IMR-90 (cell line): ENCODE measurements at regions not wholly inside any gene's neighbourhood (a gene's known extent, or its start where the extent isn't known, plus 50 kb on each side); places are given as distances from the start of the nearest gene placed in this dataset.

ENCODE experiments used
- ATAC-seq: fragments of 200-7000 bp; cut with Tn5 transposase; 2 replicates; pipeline ENCODE4 v1.9.1; 2020; ENCODE audit warnings: low read depth, mild to moderate bottlenecking, moderate library complexity
- BruUV-seq: library from RNA; stranded (reverse); fragments of 400-500 nt; replicated peaks from 2 replicates; lab custom pipeline; 2021; lab: Mats Ljungman, UMichigan
- CTCF ChIA-PET: fragments of 300-600 bp; formaldehyde crosslinking; extraction: SDS; loops from one replicate; lab custom pipeline; 2021; ENCODE audit warnings: antibody characterized with exemption; lab: Yijun Ruan, JAX
- POLR2A ChIA-PET: fragments of 300-600 bp; sonication (Branson Sonifier 250); formaldehyde crosslinking; loops from one replicate; lab custom pipeline; 2022; ENCODE audit warnings: antibody characterized with exemption; ENCODE audit not compliant: unreplicated experiment; lab: Charles Lee
- DNase-seq: peaks from one replicate; pipeline ENCODE4 v3.0.0; 2013
- H2AFZ ChIP-seq: replicated peaks from 2 replicates; pipeline ENCODE3; 2013; ENCODE audit warnings: low read length, mild to moderate bottlenecking; ENCODE audit not compliant: poor library complexity
- H2AK5ac ChIP-seq: 2 replicates; pipeline ENCODE4 v1.6.1; 2013; ENCODE audit warnings: low read depth, low read length, inconsistent platforms
- H2AK9ac ChIP-seq: replicated peaks from 2 replicates; pipeline ENCODE3; 2013; ENCODE audit warnings: mild to moderate bottlenecking, low read depth, low read length, moderate library complexity; ENCODE audit not compliant: poor library complexity
- H2BK120ac ChIP-seq: 2 replicates; pipeline ENCODE4 v1.6.1; 2013; ENCODE audit warnings: low read depth, low read length, inconsistent platforms
- H2BK15ac ChIP-seq: 3 replicates; pipeline ENCODE4 v1.6.1; 2013; ENCODE audit warnings: low read depth, low read length, inconsistent platforms
- H2BK20ac ChIP-seq: 2 replicates; pipeline ENCODE4 v1.6.1; 2013; ENCODE audit warnings: low read depth, mild to moderate bottlenecking, inconsistent platforms, low read length, moderate library complexity
- H2BK5ac ChIP-seq: 2 replicates; pipeline ENCODE4 v1.6.1; 2013; ENCODE audit warnings: mild to moderate bottlenecking, low read depth, low read length, inconsistent platforms; ENCODE audit not compliant: poor library complexity, severe bottlenecking
- H3K14ac ChIP-seq: replicated peaks from 2 replicates; pipeline ENCODE4 v1.6.1; 2013; ENCODE audit warnings: low read depth, low read length, inconsistent platforms
- H3K18ac ChIP-seq: 2 replicates; pipeline ENCODE4 v1.6.1; 2013; ENCODE audit warnings: low read depth, low read length, control low read depth
- H3K23ac ChIP-seq: 2 replicates; pipeline ENCODE4 v1.6.1; 2013; ENCODE audit warnings: low read depth, low read length, inconsistent platforms
- H3K27ac ChIP-seq: 2 replicates; pipeline ENCODE4 v1.5.1; 2013; ENCODE audit warnings: mild to moderate bottlenecking, control low read depth, low read length; ENCODE audit not compliant: insufficient read depth
- H3K27me3 ChIP-seq: 2 replicates; pipeline ENCODE4 v1.6.1; 2013; ENCODE audit warnings: low read length; ENCODE audit not compliant: control insufficient read depth, insufficient read depth
- H3K36me3 ChIP-seq: 2 replicates; pipeline ENCODE4 v1.6.1; 2013; ENCODE audit warnings: low read length, mixed read lengths; ENCODE audit not compliant: control insufficient read depth, insufficient read depth
- H3K4ac ChIP-seq: 2 replicates; pipeline ENCODE4 v1.6.1; 2013; ENCODE audit warnings: low read depth, low read length, inconsistent platforms
- H3K4me1 ChIP-seq: 2 replicates; pipeline ENCODE4 v1.6.1; 2013; ENCODE audit warnings: low read length, mixed read lengths; ENCODE audit not compliant: control insufficient read depth, insufficient read depth
- H3K4me2 ChIP-seq: 2 replicates; pipeline ENCODE4 v1.6.1; 2013; ENCODE audit warnings: low read depth, mild to moderate bottlenecking, control low read depth, low read length, moderate library complexity
- H3K4me3 ChIP-seq: 2 replicates; pipeline ENCODE4 v1.5.1; 2013; ENCODE audit warnings: low read depth, mild to moderate bottlenecking, control low read depth, low read length, moderate library complexity; ENCODE audit not compliant: insufficient read depth
- H3K56ac ChIP-seq: 2 replicates; pipeline ENCODE4 v1.6.1; 2013; ENCODE audit warnings: low read length, inconsistent platforms; ENCODE audit not compliant: insufficient read depth; ENCODE audit errors: extremely low read depth
- H3K79me1 ChIP-seq, 2 experiments: 2 replicates each; pipeline ENCODE4 v1.6.1; 2013; ENCODE audit warnings: low read length in 2 of 2, inconsistent platforms in 1 of 2, low read depth in 1 of 2
- H3K9ac ChIP-seq: 2 replicates; pipeline ENCODE4 v1.6.1; 2013; ENCODE audit warnings: low read depth, low read length, control low read depth
- H3K9me1 ChIP-seq: 2 replicates; pipeline ENCODE4 v1.6.1; 2013; ENCODE audit warnings: low read length, inconsistent platforms; ENCODE audit not compliant: insufficient read depth
- H3K9me3 ChIP-seq: 2 replicates; pipeline ENCODE4 v1.6.1; 2013; ENCODE audit warnings: low read length; ENCODE audit not compliant: control insufficient read depth, insufficient read depth
- H4K20me1 ChIP-seq: 2 replicates; pipeline ENCODE4 v1.6.1; 2013; ENCODE audit warnings: low read length, inconsistent platforms; ENCODE audit not compliant: insufficient read depth
- H4K5ac ChIP-seq: 2 replicates; pipeline ENCODE4 v1.6.1; 2013; ENCODE audit warnings: mild to moderate bottlenecking, low read depth, low read length, control low read depth
- H4K8ac ChIP-seq, 2 experiments: 2 replicates each; pipeline ENCODE4 v1.6.1; 2013; ENCODE audit warnings: low read depth in 2 of 2, low read length in 2 of 2, control low read depth in 1 of 2, inconsistent platforms in 1 of 2
- H4K91ac ChIP-seq: 2 replicates; pipeline ENCODE4 v1.6.1; 2013; ENCODE audit warnings: low read depth, low read length, inconsistent platforms; ENCODE audit not compliant: insufficient read depth
- BHLHE40 ChIP-seq: fragments of 150-350 bp; IDR thresholded peaks from 2 replicates; pipeline ENCODE4 v1.6.1; 2016; ENCODE audit warnings: mild to moderate bottlenecking, low read depth, low read length
- CEBPB ChIP-seq: IDR thresholded peaks from 2 replicates; pipeline ENCODE4 v1.6.1; 2012; ENCODE audit warnings: low read depth, low read length, improper control_type of control experiment
- CHD1 ChIP-seq: IDR thresholded peaks from 2 replicates; pipeline ENCODE4 v1.6.1; 2012; ENCODE audit warnings: low read depth, low read length, improper control_type of control experiment
- CTCF ChIP-seq: conservative IDR thresholded peaks from 2 replicates; pipeline ENCODE4 v1.5.1; 2012; ENCODE audit warnings: mild to moderate bottlenecking, low read depth, low read length, improper control_type of control experiment
- ELK1 ChIP-seq: fragments of 150-350 bp; IDR thresholded peaks from 2 replicates; pipeline ENCODE4 v1.6.1; 2016; ENCODE audit warnings: low read depth, mild to moderate bottlenecking, low read length, moderate library complexity, borderline replicate concordance
- FOS ChIP-seq: fragments of 150-350 bp; IDR thresholded peaks from 2 replicates; pipeline ENCODE4 v1.6.1; 2016; ENCODE audit warnings: low read depth, low read length
- MAFK ChIP-seq: IDR thresholded peaks from 2 replicates; pipeline ENCODE4 v1.6.1; 2012; ENCODE audit warnings: low read depth, low read length, improper control_type of control experiment
- MAZ ChIP-seq: IDR thresholded peaks from 2 replicates; pipeline ENCODE4 v1.6.1; 2012; ENCODE audit warnings: low read depth, mild to moderate bottlenecking, low read length, improper control_type of control experiment, moderate library complexity, borderline replicate concordance
- MXI1 ChIP-seq: IDR thresholded peaks from 2 replicates; pipeline ENCODE4 v1.6.1; 2012; ENCODE audit warnings: low read depth, mild to moderate bottlenecking, low read length, moderate library complexity, borderline replicate concordance
- NFE2L2 ChIP-seq: fragments of 150-350 bp; IDR thresholded peaks from 2 replicates; pipeline ENCODE4 v1.6.1; 2016; ENCODE audit warnings: low read depth, mild to moderate bottlenecking, low read length
- POLR2A ChIP-seq: IDR thresholded peaks from 2 replicates; pipeline ENCODE4 v1.6.1; 2012; ENCODE audit warnings: mild to moderate bottlenecking, low read depth, low read length
- RAD21 ChIP-seq: IDR thresholded peaks from 2 replicates; pipeline ENCODE4 v1.6.1; 2012; ENCODE audit warnings: low read length, improper control_type of control experiment
- RCOR1 ChIP-seq: IDR thresholded peaks from 2 replicates; pipeline ENCODE4 v1.6.1; 2012; ENCODE audit warnings: mild to moderate bottlenecking, low read length, improper control_type of control experiment; ENCODE audit not compliant: insufficient replicate concordance
- RFX5 ChIP-seq: IDR thresholded peaks from 2 replicates; pipeline ENCODE4 v1.8.0; 2012; ENCODE audit warnings: low read depth, mild to moderate bottlenecking, low read length, moderate library complexity
- SMC3 ChIP-seq: fragments of 150-350 bp; IDR thresholded peaks from 2 replicates; pipeline ENCODE4 v1.6.1; 2016; ENCODE audit warnings: low read depth, mild to moderate bottlenecking, antibody characterized with exemption, low read length, moderate library complexity
- USF2 ChIP-seq: fragments of 150-350 bp; IDR thresholded peaks from 2 replicates; pipeline ENCODE4 v1.6.1; 2017; ENCODE audit warnings: mild to moderate bottlenecking, antibody characterized with exemption, low read length, low read depth
- dilution Hi-C: fragments of 300-500 bp; cut with HindIII; formaldehyde crosslinking; loops from one replicate; pipeline ENCODE4 v1.14.3; 2018; ENCODE audit warnings: low sequenced_read_pairs; ENCODE audit not compliant: unreplicated experiment
- in situ Hi-C: fragments of 300-500 bp; cut with MboI; formaldehyde crosslinking; loops from 3 replicates; pipeline ENCODE4 v1.14.3; 2019; ENCODE audit warnings: low sequenced_read_pairs, inconsistent platforms, mixed read lengths
- intact Hi-C: fragments of 100-400 bp; cut with micrococcal nuclease; formaldehyde crosslinking; loops from 2 replicates; pipeline ENCODE4 v1.10.0; 2022

GRCh38 chr3:29079358-29079757 lies 201.5 kb upstream of the RBMS3 start:
- Histone ChIP-seq H3K4me2 (no peak overlapping the region), H3K79me1 (no peaks in the 10 kb centered on the region), H3K14ac (no peak overlapping the region), H3K4me1 (no peaks in the 10 kb centered on the region), H3K9me3 (peaks cover 2% of the 10 kb centered on the region; the same call in 1 of the 2 replicates), H4K5ac (no peak overlapping the region), H3K4ac (no peak overlapping the region), H2AFZ (no peak overlapping the region), H3K36me3 (no peaks in the 10 kb centered on the region), H2BK20ac (no peak overlapping the region), H3K9ac (no peak overlapping the region), H3K27ac (no peak overlapping the region), H3K18ac (no peak overlapping the region), H3K27me3 (no peaks in the 10 kb centered on the region), H4K8ac (no peak overlapping the region), H2AK9ac (no peak overlapping the region), H3K9me1 (no peaks in the 10 kb centered on the region), H2BK120ac (no peak overlapping the region), H2BK15ac (no peak overlapping the region), H4K91ac (no peak overlapping the region), H3K56ac (no peak overlapping the region), H3K4me3 (no peak overlapping the region), H3K23ac (no peak overlapping the region), H2AK5ac (no peak overlapping the region), H2BK5ac (no peak overlapping the region), H4K20me1 (no peaks in the 10 kb centered on the region)
- TF ChIP-seq ELK1 (no peak), MAFK (no peak), CTCF (no peak), NFE2L2 (no peak), MXI1 (no peak), CEBPB (no peak), MAZ (no peak), BHLHE40 (no peak), RAD21 (no peak), RFX5 (no peak), FOS (no peak), RCOR1 (no peak), USF2 (no peak), POLR2A (no peak), CHD1 (no peak), SMC3 (no peak)
- BruUV-seq = no TSS peak
- ATAC-seq (no peak), DNase-seq (no peak)
- POLR2A ChIA-PET = no interaction called here
- dilution Hi-C loops = no loop called here
- intact Hi-C loops = no loop called here
- CTCF ChIA-PET = no interaction called here
- in situ Hi-C loops = no loop called here
